Panc1 (cell line): ENCODE measurements at regions not wholly inside any gene's neighbourhood (a gene's known extent, or its start where the extent isn't known, plus 50 kb on each side); places are given as distances from the start of the nearest gene placed in this dataset.

Source experiments
- ATAC-seq: fragments of 200-7000 bp; cut with Tn5 transposase; 2 replicates; pipeline ENCODE4 v1.9.1; 2020; ENCODE audit warnings: mild to moderate bottlenecking, moderate library complexity
- BruUV-seq: library from RNA; stranded (reverse); fragments of 400-500 nt; replicated peaks from 2 replicates; lab custom pipeline; 2021; lab: Mats Ljungman, UMichigan
- CTCF ChIA-PET: fragments of 300-600 bp; sonication (Branson Sonifier 250); formaldehyde crosslinking; loops from one replicate; lab custom pipeline; 2022; ENCODE audit warnings: antibody characterized with exemption; lab: Charles Lee
- POLR2A ChIA-PET: fragments of 300-600 bp; sonication (Branson Sonifier 250); formaldehyde crosslinking; loops from one replicate; lab custom pipeline; 2022; ENCODE audit warnings: antibody characterized with exemption; lab: Charles Lee
- DNase-seq: peaks from one replicate; pipeline ENCODE4 v3.0.0-alpha.2; 2010; ENCODE audit warnings: low read depth, low spot score
- H3K27ac ChIP-seq: 2 replicates; pipeline ENCODE4 v1.5.1; 2011; ENCODE audit warnings: mild to moderate bottlenecking, low read length, inconsistent platforms
- H3K27me3 ChIP-seq: fragments of 200-500 bp; sonication (Bioruptor generic); 2 replicates; pipeline ENCODE4 v1.6.0; 2014; ENCODE audit warnings: low read length, inconsistent platforms; ENCODE audit not compliant: control insufficient read depth, insufficient read depth
- H3K36me3 ChIP-seq: fragments of 200-500 bp; sonication (Bioruptor generic); 2 replicates; pipeline ENCODE4 v1.5.1; 2014; ENCODE audit warnings: inconsistent platforms, mild to moderate bottlenecking, low read length, moderate library complexity; ENCODE audit not compliant: control insufficient read depth, insufficient read depth
- H3K4me1 ChIP-seq: 2 replicates; pipeline ENCODE4 v1.5.1; 2011; ENCODE audit warnings: inconsistent platforms, mild to moderate bottlenecking, low read length, moderate library complexity; ENCODE audit not compliant: control insufficient read depth, insufficient read depth
- H3K4me3 ChIP-seq, 2 experiments: 2 replicates each; pipeline ENCODE4 v1.5.1; 2011 to 2012; ENCODE audit warnings: low read depth in 2 of 2, low read length in 2 of 2, mild to moderate bottlenecking in 2 of 2, inconsistent platforms in 1 of 2, moderate library complexity in 1 of 2
- H3K9me3 ChIP-seq: fragments of 200-500 bp; sonication (Bioruptor generic); 2 replicates; pipeline ENCODE4 v1.5.1; 2014; ENCODE audit warnings: low read depth, mild to moderate bottlenecking, inconsistent platforms, low read length, moderate library complexity; ENCODE audit not compliant: control insufficient read depth, insufficient read depth
- CTCF ChIP-seq: fragments of 450-650 bp; IDR thresholded peaks from 2 replicates; pipeline ENCODE4 v1.5.1; 2017; ENCODE audit warnings: mild to moderate bottlenecking
- POLR2AphosphoS5 ChIP-seq: IDR thresholded peaks from 2 replicates; pipeline ENCODE4 v1.6.1; 2012; ENCODE audit warnings: mild to moderate bottlenecking, low read depth, low read length, moderate library complexity
- REST ChIP-seq, 2 experiments: IDR thresholded peaks; 2 replicates each; pipeline ENCODE4 v1.6.1; 2011 to 2012; ENCODE audit warnings: low read depth in 2 of 2, control low read depth in 1 of 2, low read length in 1 of 2, mild to moderate bottlenecking in 1 of 2, moderate library complexity in 1 of 2; ENCODE audit not compliant: insufficient read depth in 1 of 2
- SIN3A ChIP-seq: IDR thresholded peaks from 2 replicates; pipeline ENCODE4 v1.6.1; 2012; ENCODE audit warnings: low read depth, mild to moderate bottlenecking, low read length, moderate library complexity, borderline replicate concordance; ENCODE audit not compliant: insufficient read depth
- TCF7L2 ChIP-seq: IDR thresholded peaks from 2 replicates; pipeline ENCODE4 v1.6.1; 2011; ENCODE audit warnings: mild to moderate bottlenecking, low read depth, low read length, inconsistent platforms
- in situ Hi-C: cut with HindIII; loops from 2 replicates; pipeline ENCODE4 v1.10.0; 2016; ENCODE audit warnings: low sequenced_read_pairs, low pct_unique_long_range_greater_than_20kb
- intact Hi-C: fragments of 100-400 bp; cut with micrococcal nuclease; formaldehyde crosslinking; loops from one replicate; pipeline ENCODE4 v1.10.0; 2022; ENCODE audit not compliant: unreplicated experiment

GRCh38 chr13:50509167-50509566 is 334.3 kb downstream of the DLEU7 start:
- ChIA-PET POLR2A (no interaction called here), CTCF (interaction anchor here (0.7 kb wide), 1 partner anchor 176 kb away, joined by 3 read pairs; no protein-coding TSS in a partner anchor)
- no peaks in the 10 kb centered on the region for H3K9me3 ChIP-seq
- no peak for ATAC-seq
- H3K27me3 ChIP-seq, result no peaks in the 10 kb centered on the region
- H3K36me3 ChIP-seq, result no peaks in the 10 kb centered on the region
- no peak for DNase-seq
- BruUV-seq, result no TSS peak
- H3K4me3 ChIP-seq, result no peak overlapping the region
- H3K4me1 ChIP-seq, result peaks cover 19% of the 10 kb centered on the region
- H3K27ac ChIP-seq, result peak overlapping the region; percentile 89; the same call in 1 of the 2 replicates
- TF ChIP-seq POLR2AphosphoS5, result no peak
- TF ChIP-seq REST (IDR thresholded peaks at IDR 0.05; ENCODE audit: insufficient read depth in 1 of 2, low read depth in 2 of 2, low read length in 1 of 2), result no peak
- TF ChIP-seq CTCF, result no peak
- TF ChIP-seq SIN3A, result no peak
- TF ChIP-seq TCF7L2, result no peak
- in situ Hi-C loops, result no loop called here
- intact Hi-C loops, result no loop called here

GRCh38 chr13:50509771-50510441 is 333.6 kb downstream of the DLEU7 start:
- CTCF ChIA-PET, result no interaction called here
- intact Hi-C loops, result loop anchor here (5.0 to 10.0 kb wide), 2 partner anchors 188 to 285 kb away; no protein-coding TSS in a partner anchor

More at GRCh38 chr13:50509771-50510441, 333.6 kb downstream of the DLEU7 start:
- in situ Hi-C loops, result no loop called here
- H3K9me3 ChIP-seq, result no peaks in the 10 kb centered on the region
- H3K27me3 ChIP-seq, result no peaks in the 10 kb centered on the region
- H3K4me3 ChIP-seq, result no peak overlapping the region
- no peaks in the 10 kb centered on the region for H3K36me3 ChIP-seq
- TF ChIP-seq SIN3A (no peak), TCF7L2 (no peak), CTCF (no peak), REST (IDR thresholded peaks at IDR 0.05; ENCODE audit: insufficient read depth in 1 of 2, low read depth in 2 of 2, low read length in 1 of 2) (no peak), POLR2AphosphoS5 (no peak)
- no TSS peak for BruUV-seq
- DNase-seq (no peak), ATAC-seq (no peak)
- H3K27ac ChIP-seq, result peak overlapping the region; percentile 89; the same call in 1 of the 2 replicates
- peaks cover 21% of the 10 kb centered on the region for H3K4me1 ChIP-seq
- POLR2A ChIA-PET, result no interaction called here
